ENCODE measurements at regions not wholly inside any gene's neighbourhood (a gene's known extent, or its start where the extent isn't known, plus 50 kb on each side); places are given as distances from the start of the nearest gene placed in this dataset.

DNA sequence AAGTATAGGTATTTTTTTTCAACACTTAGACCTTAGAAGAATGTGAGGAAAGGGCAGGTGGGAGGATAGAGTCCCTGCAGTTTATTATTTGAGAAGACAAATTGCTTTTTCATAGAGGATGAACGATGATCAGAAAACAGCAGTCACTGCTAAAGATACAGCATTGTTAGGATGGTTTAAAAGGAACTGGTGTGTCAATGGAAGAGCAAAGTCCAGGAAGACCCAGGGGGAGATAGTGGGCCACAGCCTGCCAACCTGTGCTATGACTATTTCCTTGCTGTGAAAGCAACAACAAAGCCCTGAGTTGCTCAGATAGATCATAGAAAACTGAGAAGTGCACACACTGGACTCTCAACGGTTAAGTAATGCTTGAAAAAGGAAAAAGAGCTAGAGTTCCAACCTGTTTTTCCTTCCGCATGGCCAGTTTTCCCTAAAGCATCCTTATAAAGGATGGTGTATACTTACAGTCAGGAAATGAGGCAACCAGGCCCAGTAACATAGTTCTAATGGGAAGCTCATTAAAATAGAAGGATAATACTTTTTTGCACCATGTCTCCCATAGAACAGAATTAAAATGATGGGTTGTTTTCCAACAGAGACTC is 153.8 kb downstream of the CEMIP2 start:
- TF ChIP-seq CTCF (IDR thresholded peaks at IDR 0.05) (no peak), POLR2A (IDR thresholded peaks at IDR 0.05) (no peak)

Data from testis (tissue), 2 donors.